ENCODE measurements at regions not wholly inside any gene's neighbourhood (a gene's known extent, or its start where the extent isn't known, plus 50 kb on each side); places are given as distances from the start of the nearest gene placed in this dataset.

- TF ChIP-seq CTCF (conservative IDR thresholded peaks at IDR 0.05): no peak
- TF ChIP-seq ZFX (IDR thresholded peaks at IDR 0.05): no peak
These were observed 443.0 kb downstream of the COL12A1 start for GRCh38 chr6:74762841-74763240.
